ENCODE measurements at regions not wholly inside any gene's neighbourhood (a gene's known extent, or its start where the extent isn't known, plus 50 kb on each side); places are given as distances from the start of the nearest gene placed in this dataset.
"Not testable (repeated sequence)": the region's sequence is repeated elsewhere in the genome, so short reads cannot be mapped to it uniquely, and the experiment has no call there.

- no peak for DNase-seq
Measured at GRCh38 chr6:126614642-126615504, 275.0 kb downstream of the CENPW start.

GRCh38 chr6:126616866-126617265 is 277.0 kb downstream of the CENPW start:
- no peak for DNase-seq

- no peak for DNase-seq
Measured at GRCh38 chr6:126618639-126619343, 278.9 kb downstream of the CENPW start.

- no peak for DNase-seq
Measured at GRCh38 chr6:126620719-126621118, 280.8 kb downstream of the CENPW start.

GRCh38 chr6:126625019-126625418 is 285.1 kb downstream of the CENPW start:
- DNase-seq: no peak

- DNase-seq: no peak
Measured at GRCh38 chr6:126628125-126628524, 288.2 kb downstream of the CENPW start.

- no peak for DNase-seq
Measured at GRCh38 chr6:126631363-126631762, 291.4 kb downstream of the CENPW start.

GRCh38 chr6:126632271-126632670 is 292.4 kb downstream of the CENPW start:
- DNase-seq: no peak

GRCh38 chr6:126633373-126633772 is 293.5 kb downstream of the CENPW start:
- no peak for DNase-seq

GRCh38 chr6:126640356-126640755 is 300.4 kb downstream of the CENPW start:
- no peak for DNase-seq

- no peak for DNase-seq
Measured at GRCh38 chr6:126640921-126641320, 301.0 kb downstream of the CENPW start.

- no peak for DNase-seq
Measured at GRCh38 chr6:126641641-126642040, 301.7 kb downstream of the CENPW start.

- no peak for DNase-seq
Measured at GRCh38 chr6:126643352-126643751, 303.4 kb downstream of the CENPW start.

GRCh38 chr6:126650931-126651330 is 311.0 kb downstream of the CENPW start:
- no peak for DNase-seq

GRCh38 chr6:126657561-126658175 is 317.8 kb downstream of the CENPW start:
- no peak for DNase-seq

GRCh38 chr6:126660376-126660775 is 320.5 kb downstream of the CENPW start:
- DNase-seq: no peak

- DNase-seq: no peak
Measured at GRCh38 chr6:126661646-126662045, 321.7 kb downstream of the CENPW start.

- no peak for DNase-seq
Measured at GRCh38 chr6:126662966-126663365, 323.1 kb downstream of the CENPW start.

GRCh38 chr6:126664271-126664670 is 324.4 kb downstream of the CENPW start:
- no peak for DNase-seq

- DNase-seq: no peak
Measured at GRCh38 chr6:126665551-126665950, 325.6 kb downstream of the CENPW start.

- DNase-seq: no peak
Measured at GRCh38 chr6:126667071-126667470, 327.2 kb downstream of the CENPW start.

GRCh38 chr6:126667728-126668127 is 327.8 kb downstream of the CENPW start:
- no peak for DNase-seq

- DNase-seq: no peak
Measured at GRCh38 chr6:126672649-126673048, 332.7 kb downstream of the CENPW start.

GRCh38 chr6:126673749-126674148 is 333.8 kb downstream of the CENPW start:
- DNase-seq: not testable (repeated sequence)

Measured in suppressor macrophage treated with lipopolysaccharide for 1 hour (primary cell).